Smooth muscle cell (in vitro differentiated cells): ENCODE measurements at regions not wholly inside any gene's neighbourhood (a gene's known extent, or its start where the extent isn't known, plus 50 kb on each side); places are given as distances from the start of the nearest gene placed in this dataset.
"Not testable (repeated sequence)": the region's sequence is repeated elsewhere in the genome, so short reads cannot be mapped to it uniquely, and the experiment has no call there.

Source experiments
- DNase-seq: peaks from one replicate; lab custom pipeline; 2025; ENCODE audit not compliant: unreplicated experiment; lab: John Stamatoyannopoulos, UW
- H2AFZ ChIP-seq: fragments of 200-600 bp; sonication (generic); 2 replicates; pipeline ENCODE4 v1.6.0; 2016; ENCODE audit warnings: antibody characterized with exemption, low read depth, mild to moderate bottlenecking
- H3F3A ChIP-seq: fragments of 200-600 bp; sonication (generic); 2 replicates; pipeline ENCODE4 v1.6.0; 2017; ENCODE audit warnings: antibody characterized with exemption, low read depth
- H3K27ac ChIP-seq: fragments of 200-600 bp; sonication (generic); 2 replicates; pipeline ENCODE4 v1.5.1; 2016; ENCODE audit warnings: low read depth, mild to moderate bottlenecking
- H3K27me3 ChIP-seq: fragments of 200-600 bp; sonication (generic); 2 replicates; pipeline ENCODE4 v1.6.1; 2016; ENCODE audit warnings: low read depth, mild to moderate bottlenecking
- H3K36me3 ChIP-seq: fragments of 200-600 bp; sonication (generic); 2 replicates; pipeline ENCODE4 v1.5.1; 2016; ENCODE audit warnings: low read depth
- H3K4me1 ChIP-seq: fragments of 200-600 bp; sonication (generic); 2 replicates; pipeline ENCODE4 v1.5.1; 2016; ENCODE audit warnings: low read depth
- H3K4me2 ChIP-seq: fragments of 200-600 bp; sonication (generic); 2 replicates; pipeline ENCODE4 v1.6.0; 2016; ENCODE audit warnings: mild to moderate bottlenecking
- H3K4me3 ChIP-seq: fragments of 200-600 bp; sonication (generic); 2 replicates; pipeline ENCODE4 v1.5.1; 2016; ENCODE audit warnings: mild to moderate bottlenecking
- H3K79me2 ChIP-seq: fragments of 200-600 bp; sonication (generic); 2 replicates; pipeline ENCODE4 v1.6.0; 2016; ENCODE audit warnings: low read depth, mild to moderate bottlenecking
- H3K9ac ChIP-seq: fragments of 200-600 bp; sonication (generic); 2 replicates; pipeline ENCODE4 v1.6.0; 2016; ENCODE audit warnings: low read depth
- H3K9me3 ChIP-seq: fragments of 200-600 bp; sonication (generic); replicated peaks from 2 replicates; pipeline ENCODE4 v1.5.1; 2016; ENCODE audit warnings: low read depth
- H4K20me1 ChIP-seq: fragments of 200-600 bp; sonication (generic); 2 replicates; pipeline ENCODE4 v1.6.0; 2016; ENCODE audit warnings: low read depth
- CTCF ChIP-seq: fragments of 200-600 bp; sonication (generic); IDR thresholded peaks from 2 replicates; pipeline ENCODE4 v1.5.1; 2017; ENCODE audit warnings: borderline replicate concordance, mild to moderate bottlenecking, antibody characterized with exemption; ENCODE audit not compliant: insufficient read depth, poor library complexity, severe bottlenecking
- WGBS: methylation state at CpG from one replicate; pipeline ENCODE4 v1.1.7; 2016; ENCODE audit warnings: low lambda C conversion rate; 5-methylcytosine and 5-hydroxymethylcytosine counted together

- Histone ChIP-seq H3K79me2 (no peaks in the 10 kb centered on the region), H3K36me3 (no peaks in the 10 kb centered on the region), H3K27me3 (no peaks in the 10 kb centered on the region), H3F3A (no peaks in the 10 kb centered on the region), H3K4me3 (no peak overlapping the region), H4K20me1 (no peaks in the 10 kb centered on the region), H3K9me3 (no peaks in the 10 kb centered on the region), H2AFZ (no peak overlapping the region), H3K9ac (no peak overlapping the region), H3K27ac (no peak overlapping the region), H3K4me2 (no peak overlapping the region), H3K4me1 (no peaks in the 10 kb centered on the region)
- 78% methylated on average over 2 of the region's 2 CpGs for WGBS
- no peak for TF ChIP-seq CTCF
- no peak for DNase-seq
Observed at GRCh38 chr1:193443886-193444285, 257.5 kb upstream of the B3GALT2 start.

- DNase-seq, result no peak
- Histone ChIP-seq H2AFZ (no peak overlapping the region), H3K4me3 (no peak overlapping the region), H3K9ac (no peak overlapping the region), H3K27me3 (no peaks in the 10 kb centered on the region), H4K20me1 (no peaks in the 10 kb centered on the region), H3K9me3 (no peaks in the 10 kb centered on the region), H3F3A (no peaks in the 10 kb centered on the region), H3K36me3 (no peaks in the 10 kb centered on the region), H3K79me2 (no peaks in the 10 kb centered on the region), H3K4me2 (no peak overlapping the region), H3K27ac (no peak overlapping the region), H3K4me1 (no peaks in the 10 kb centered on the region)
- WGBS, result 82% methylated on average over 1 of the region's 1 CpG
- no peak for TF ChIP-seq CTCF
Observed at GRCh38 chr1:193438771-193439170, 252.4 kb upstream of the B3GALT2 start.

- DNase-seq, result no peak
- H3K4me3 ChIP-seq, result no peak overlapping the region
- WGBS, result 88% methylated on average over 2 of the region's 2 CpGs
- H2AFZ ChIP-seq, result no peak overlapping the region
- no peaks in the 10 kb centered on the region for H3K79me2 ChIP-seq
- no peak overlapping the region for H3K4me2 ChIP-seq
- H3K27ac ChIP-seq, result no peak overlapping the region
- no peaks in the 10 kb centered on the region for H3F3A ChIP-seq
- no peaks in the 10 kb centered on the region for H3K36me3 ChIP-seq
- no peaks in the 10 kb centered on the region for H3K27me3 ChIP-seq
- H3K4me1 ChIP-seq, result no peaks in the 10 kb centered on the region
- TF ChIP-seq CTCF, result no peak
- H3K9me3 ChIP-seq, result no peaks in the 10 kb centered on the region
- H3K9ac ChIP-seq, result no peak overlapping the region
- no peaks in the 10 kb centered on the region for H4K20me1 ChIP-seq
Observed at GRCh38 chr1:193438312-193438711, 251.9 kb upstream of the B3GALT2 start.

GRCh38 chr1:193437785-193438184, 251.4 kb upstream of the B3GALT2 start:
- Histone ChIP-seq H4K20me1 (no peaks in the 10 kb centered on the region), H3F3A (no peaks in the 10 kb centered on the region), H3K9me3 (no peaks in the 10 kb centered on the region), H3K79me2 (no peaks in the 10 kb centered on the region), H3K4me2 (no peak overlapping the region), H3K4me1 (no peaks in the 10 kb centered on the region), H3K27me3 (no peaks in the 10 kb centered on the region), H3K36me3 (no peaks in the 10 kb centered on the region), H3K27ac (no peak overlapping the region), H3K4me3 (no peak overlapping the region), H3K9ac (no peak overlapping the region), H2AFZ (no peak overlapping the region)
- TF ChIP-seq CTCF, result no peak
- DNase-seq, result no peak

GRCh38 chr1:193437333-193437732, 250.9 kb upstream of the B3GALT2 start:
- not testable (repeated sequence) for H3K79me2 ChIP-seq, H3F3A ChIP-seq, H3K9ac ChIP-seq, H3K4me3 ChIP-seq, H3K9me3 ChIP-seq, DNase-seq, H3K36me3 ChIP-seq, H3K4me1 ChIP-seq, H3K4me2 ChIP-seq, H3K27ac ChIP-seq, H3K27me3 ChIP-seq, H4K20me1 ChIP-seq, H2AFZ ChIP-seq
- 98% methylated on average over 10 of the region's 19 CpGs for WGBS
